Esophagus (tissue), 2 donors: ENCODE measurements at regions not wholly inside any gene's neighbourhood (a gene's known extent, or its start where the extent isn't known, plus 50 kb on each side); places are given as distances from the start of the nearest gene placed in this dataset.

Experiments
- H3K27ac ChIP-seq, 2 donors: one replicate each; pipeline ENCODE4 v1.5.1; 2013; ENCODE audit warnings: low read depth in 2 of 2, mild to moderate bottlenecking in 2 of 2, inconsistent platforms in 1 of 2, low read length in 1 of 2, moderate library complexity in 1 of 2
- H3K27me3 ChIP-seq, 2 donors: one replicate each; pipeline ENCODE4 v1.6.1; 2013; ENCODE audit warnings: low read length in 2 of 2, control low read depth in 1 of 2, mild to moderate bottlenecking in 1 of 2; ENCODE audit not compliant: insufficient read depth in 2 of 2, control insufficient read depth in 1 of 2
- H3K36me3 ChIP-seq, 2 donors: one replicate each; pipeline ENCODE4 v1.6.1; 2013; ENCODE audit warnings: low read length in 1 of 2; ENCODE audit not compliant: control insufficient read depth in 2 of 2, insufficient read depth in 2 of 2
- H3K4me1 ChIP-seq, 2 donors: one replicate each; pipeline ENCODE4 v1.6.1; 2013; ENCODE audit warnings: low read length in 1 of 2; ENCODE audit not compliant: control insufficient read depth in 2 of 2, insufficient read depth in 2 of 2
- H3K4me3 ChIP-seq, 2 donors: one replicate each; pipeline ENCODE4 v1.5.1; 2013; ENCODE audit warnings: low read length in 2 of 2, mild to moderate bottlenecking in 2 of 2, low read depth in 1 of 2, moderate library complexity in 1 of 2
- H3K9me3 ChIP-seq, 2 donors: one replicate each; pipeline ENCODE4 v1.6.1; 2013; ENCODE audit warnings: mild to moderate bottlenecking in 2 of 2, low read depth in 1 of 2, low read length in 1 of 2, moderate library complexity in 1 of 2; ENCODE audit not compliant: control insufficient read depth in 2 of 2, insufficient read depth in 1 of 2
- WGBS, 2 donors: extraction: QIAGEN DNeasy Blood & Tissue Kit; methylation state at CpG; one replicate each; pipeline ENCODE4 v1.1.7; 2013; 5-methylcytosine and 5-hydroxymethylcytosine counted together
- donor health status: healthy with polysubstance abuse.
- donor health status: Bipolar disorder and iron deficiency.

DNA sequence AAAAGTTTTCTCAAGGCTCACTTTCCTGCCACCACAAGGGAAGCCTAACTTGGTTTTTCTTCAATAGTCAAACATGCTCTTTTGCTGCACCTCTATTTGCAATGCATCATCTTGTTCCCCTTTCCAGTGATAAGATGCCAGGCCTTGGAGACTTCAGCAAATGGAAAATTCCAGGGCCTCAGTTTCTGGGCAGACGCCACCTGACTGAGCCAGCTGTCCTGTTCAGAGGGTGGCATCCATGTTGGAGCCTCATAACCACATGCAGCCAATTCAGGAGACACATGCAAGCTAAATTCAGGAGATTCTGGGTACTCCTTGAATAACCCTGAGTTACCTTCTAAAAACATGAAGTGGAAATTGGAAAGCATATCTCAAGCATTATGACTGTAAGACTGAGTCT is 51.8 kb upstream of the ADRA1D start:
- WGBS, 2 donors: 71 to 83% methylated on average over 1 of the region's 1 CpG

DNA sequence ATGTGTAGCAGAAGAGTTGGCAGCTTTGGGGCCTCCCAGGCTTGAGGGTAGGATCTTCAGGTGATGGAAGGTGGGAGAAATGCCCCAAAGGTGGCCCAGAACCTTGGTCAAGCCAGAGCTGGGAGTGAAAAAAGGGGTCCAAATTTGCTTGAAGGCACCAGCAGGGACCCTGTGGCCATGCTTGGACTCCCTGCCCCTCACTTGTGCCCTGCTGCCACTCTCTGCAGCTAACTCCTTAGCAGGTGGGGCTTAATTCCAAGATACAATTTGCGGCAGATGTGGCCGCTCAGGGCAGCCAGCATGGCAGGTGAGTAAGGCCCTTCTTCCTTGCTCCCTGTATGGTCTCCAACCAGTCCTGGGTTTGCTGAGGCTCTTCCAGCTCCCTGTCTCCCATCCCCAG is 51.3 kb upstream of the ADRA1D start:
- no peak overlapping the region for H3K4me3 ChIP-seq
- H3K36me3 ChIP-seq: no peaks in the 10 kb centered on the region
- no peak overlapping the region for H3K27ac ChIP-seq
- H3K27me3 ChIP-seq: no peaks in the 10 kb centered on the region
- WGBS, 2 donors: 86 to 96% methylated on average over 2 of the region's 2 CpGs
- no peaks in the 10 kb centered on the region for H3K4me1 ChIP-seq
- H3K9me3 ChIP-seq: no peaks in the 10 kb centered on the region

More for the DNA sequence above, 51.8 kb upstream of the ADRA1D start:
- no peaks in the 10 kb centered on the region for H3K27me3 ChIP-seq
- H3K36me3 ChIP-seq: no peaks in the 10 kb centered on the region
- H3K9me3 ChIP-seq: no peaks in the 10 kb centered on the region
- no peak overlapping the region for H3K4me3 ChIP-seq
- H3K27ac ChIP-seq: no peak overlapping the region
- no peaks in the 10 kb centered on the region for H3K4me1 ChIP-seq

DNA sequence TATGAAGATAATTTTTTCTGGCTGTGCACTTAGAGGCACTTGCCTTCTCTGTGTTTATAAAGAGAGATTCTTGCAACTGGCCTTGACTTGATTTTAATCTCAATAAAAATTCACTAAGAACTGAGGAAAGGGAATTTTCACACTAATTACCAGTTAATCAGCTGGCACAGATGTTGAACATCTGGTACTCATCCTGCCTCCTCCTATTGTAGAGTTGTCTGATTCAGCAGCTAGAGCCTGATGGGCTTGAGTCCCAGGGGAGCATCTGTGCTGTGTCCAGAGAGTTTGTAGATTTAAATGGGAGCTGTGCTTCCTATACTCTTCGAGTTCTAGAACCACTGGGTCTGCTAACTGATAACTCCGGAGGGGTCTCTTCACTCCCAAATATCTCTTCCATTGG is 50.7 kb upstream of the ADRA1D start:
- Histone ChIP-seq H3K27ac (no peak overlapping the region), H3K27me3 (no peaks in the 10 kb centered on the region), H3K4me1 (no peaks in the 10 kb centered on the region), H3K4me3 (no peak overlapping the region), H3K36me3 (no peaks in the 10 kb centered on the region), H3K9me3 (no peaks in the 10 kb centered on the region)
- 66 to 69% methylated on average over 2 of the region's 2 CpGs for WGBS, 2 donors

DNA sequence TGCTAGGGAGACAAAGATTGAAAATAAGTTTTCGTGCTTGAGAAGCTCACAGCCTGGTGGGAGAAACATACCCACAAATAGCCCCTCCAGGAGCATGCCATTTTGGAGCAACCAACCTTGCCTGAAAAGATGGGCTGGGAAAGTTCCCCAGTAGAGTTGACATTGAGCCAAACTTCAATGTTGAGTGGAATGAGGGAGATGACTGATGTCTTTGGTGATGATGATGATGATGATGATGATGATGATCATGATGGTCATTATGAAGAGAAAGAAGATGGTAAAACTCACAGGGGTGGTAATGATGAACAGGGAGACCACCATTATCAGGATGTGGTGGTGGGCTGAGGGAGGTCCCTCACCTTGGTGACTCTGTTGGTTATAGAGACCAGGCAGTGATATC is 50.1 kb upstream of the ADRA1D start:
- 73 to 76% methylated on average over 1 of the region's 1 CpG for WGBS, 2 donors
- Histone ChIP-seq H3K27ac (no peak overlapping the region), H3K4me1 (no peaks in the 10 kb centered on the region)

More for the DNA sequence above, 50.1 kb upstream of the ADRA1D start:
- H3K27me3 ChIP-seq: no peaks in the 10 kb centered on the region
- H3K4me3 ChIP-seq: no peak overlapping the region
- no peaks in the 10 kb centered on the region for H3K9me3 ChIP-seq
- no peaks in the 10 kb centered on the region for H3K36me3 ChIP-seq
